HAP-1 (cell line): ENCODE measurements at regions not wholly inside any gene's neighbourhood (a gene's known extent, or its start where the extent isn't known, plus 50 kb on each side); places are given as distances from the start of the nearest gene placed in this dataset.
"Not testable (repeated sequence)": the region's sequence is repeated elsewhere in the genome, so short reads cannot be mapped to it uniquely, and the experiment has no call there.

Source experiments
- DNase-seq, 2 experiments: peaks; one replicate each; pipeline ENCODE4 v3.0.0-alpha.2; 2016 to 2020; ENCODE audit warnings: low spot score in 2 of 2
- H3K27me3 ChIP-seq: fragments of 250-450 bp; sonication (Bioruptor Pico); 2 replicates; pipeline ENCODE4 v1.5.1; 2020; ENCODE audit warnings: low read depth, mild to moderate bottlenecking, moderate library complexity
- H3K36me3 ChIP-seq: fragments of 250-450 bp; sonication (Bioruptor Pico); replicated peaks from 2 replicates; pipeline ENCODE4 v1.5.1; 2020; ENCODE audit warnings: mild to moderate bottlenecking
- H3K4me1 ChIP-seq: fragments of 250-450 bp; sonication (Bioruptor Pico); 2 replicates; pipeline ENCODE4 v1.5.1; 2020; ENCODE audit warnings: mild to moderate bottlenecking
- H3K4me3 ChIP-seq: fragments of 250-450 bp; sonication (Bioruptor Pico); 2 replicates; pipeline ENCODE4 v1.5.1; 2020; ENCODE audit warnings: mild to moderate bottlenecking, moderate library complexity
- H3K9me3 ChIP-seq: fragments of 250-450 bp; sonication (Bioruptor Pico); 2 replicates; pipeline ENCODE4 v1.5.1; 2020; ENCODE audit warnings: mild to moderate bottlenecking, moderate library complexity
- in situ Hi-C: fragments of 300-500 bp; cut with MboI; formaldehyde crosslinking; loops from 3 replicates; pipeline ENCODE4 v1.14.3; 2020; ENCODE audit warnings: low sequenced_read_pairs, inconsistent platforms, mixed read lengths

- H3K36me3 ChIP-seq, H3K27me3 ChIP-seq, in situ Hi-C loops, DNase-seq, H3K4me1 ChIP-seq, H3K4me3 ChIP-seq, H3K9me3 ChIP-seq: not testable (repeated sequence)
Measured at GRCh38 chr16:72729552-72729951, 318.4 kb downstream of the ZFHX3 start.

GRCh38 chr16:72728516-72728915, 319.4 kb downstream of the ZFHX3 start:
- H3K27me3 ChIP-seq = no peaks in the 10 kb centered on the region
- H3K4me1 ChIP-seq = peaks cover 2% of the 10 kb centered on the region; the same call in 1 of the 2 replicates
- in situ Hi-C loops = no loop called here
- DNase-seq = no peak
- H3K4me3 ChIP-seq = no peak overlapping the region
- no peaks in the 10 kb centered on the region for H3K36me3 ChIP-seq
- peaks cover 7% of the 10 kb centered on the region; the same call in 1 of the 2 replicates for H3K9me3 ChIP-seq

- no peaks in the 10 kb centered on the region for H3K36me3 ChIP-seq
- DNase-seq = no peak
- in situ Hi-C loops = no loop called here
Measured at GRCh38 chr16:72727565-72727964, 320.4 kb downstream of the ZFHX3 start.

GRCh38 chr16:72725643-72726042, 322.3 kb downstream of the ZFHX3 start:
- H3K27me3 ChIP-seq = no peaks in the 10 kb centered on the region
- H3K9me3 ChIP-seq = no peaks in the 10 kb centered on the region
- H3K36me3 ChIP-seq = no peaks in the 10 kb centered on the region
- no peak for DNase-seq
- H3K4me3 ChIP-seq = no peak overlapping the region
- peaks cover 21% of the 10 kb centered on the region for H3K4me1 ChIP-seq
- in situ Hi-C loops = no loop called here

More at GRCh38 chr16:72727565-72727964, 320.4 kb downstream of the ZFHX3 start:
- H3K9me3 ChIP-seq = peaks cover 3% of the 10 kb centered on the region; the same call in 1 of the 2 replicates
- peaks cover 12% of the 10 kb centered on the region for H3K4me1 ChIP-seq
- H3K27me3 ChIP-seq = no peaks in the 10 kb centered on the region
- no peak overlapping the region for H3K4me3 ChIP-seq

- Histone ChIP-seq H3K9me3 (no peaks in the 10 kb centered on the region), H3K4me3 (no peak overlapping the region), H3K4me1 (peaks cover 21% of the 10 kb centered on the region), H3K27me3 (no peaks in the 10 kb centered on the region), H3K36me3 (no peaks in the 10 kb centered on the region)
- no peak for DNase-seq
- in situ Hi-C loops = no loop called here
Measured at GRCh38 chr16:72723781-72724180, 324.1 kb downstream of the ZFHX3 start.

- in situ Hi-C loops = no loop called here
- H3K27me3 ChIP-seq = no peaks in the 10 kb centered on the region
- DNase-seq = peak; percentile 87
- no peaks in the 10 kb centered on the region for H3K9me3 ChIP-seq
- peaks cover 21% of the 10 kb centered on the region for H3K4me1 ChIP-seq
- no peak overlapping the region for H3K4me3 ChIP-seq
- H3K36me3 ChIP-seq = no peaks in the 10 kb centered on the region
Measured at GRCh38 chr16:72722552-72722951, 325.4 kb downstream of the ZFHX3 start.

- H3K4me1 ChIP-seq = peaks cover 21% of the 10 kb centered on the region
- peak; percentile 35 to 43 for DNase-seq
- no peaks in the 10 kb centered on the region for H3K36me3 ChIP-seq
- H3K9me3 ChIP-seq = no peaks in the 10 kb centered on the region
- H3K4me3 ChIP-seq = no peak overlapping the region
- in situ Hi-C loops = no loop called here
- no peaks in the 10 kb centered on the region for H3K27me3 ChIP-seq
Measured at GRCh38 chr16:72721981-72722380, 325.9 kb downstream of the ZFHX3 start.

- H3K27me3 ChIP-seq = no peaks in the 10 kb centered on the region
- peaks cover 7% of the 10 kb centered on the region; the same call in 1 of the 2 replicates for H3K9me3 ChIP-seq
- no peak overlapping the region for H3K4me3 ChIP-seq
- H3K36me3 ChIP-seq = no peaks in the 10 kb centered on the region; the same call in 1 of the 2 replicates
- in situ Hi-C loops = no loop called here
- no peak for DNase-seq
- H3K4me1 ChIP-seq = no peaks in the 10 kb centered on the region
Measured at GRCh38 chr16:72715267-72715666, 332.7 kb downstream of the ZFHX3 start.

- H3K27me3 ChIP-seq = no peaks in the 10 kb centered on the region
- in situ Hi-C loops = no loop called here
- H3K9me3 ChIP-seq = peaks cover 7% of the 10 kb centered on the region; the same call in 1 of the 2 replicates
- no peak for DNase-seq
- H3K36me3 ChIP-seq = no peaks in the 10 kb centered on the region; the same call in 1 of the 2 replicates
- H3K4me3 ChIP-seq = no peak overlapping the region
- H3K4me1 ChIP-seq = no peaks in the 10 kb centered on the region
Measured at GRCh38 chr16:72711823-72712222, 336.1 kb downstream of the ZFHX3 start.

- Histone ChIP-seq H3K4me3 (no peak overlapping the region), H3K9me3 (no peaks in the 10 kb centered on the region; the same call in 1 of the 2 replicates), H3K27me3 (no peaks in the 10 kb centered on the region), H3K4me1 (peaks cover 23% of the 10 kb centered on the region), H3K36me3 (no peaks in the 10 kb centered on the region)
- in situ Hi-C loops = no loop called here
- DNase-seq = no peak
Measured at GRCh38 chr16:72705801-72706200, 342.1 kb downstream of the ZFHX3 start.

- Histone ChIP-seq H3K4me3 (no peak overlapping the region), H3K4me1 (peaks cover 23% of the 10 kb centered on the region), H3K36me3 (no peaks in the 10 kb centered on the region), H3K27me3 (no peaks in the 10 kb centered on the region), H3K9me3 (no peaks in the 10 kb centered on the region)
- in situ Hi-C loops = no loop called here
- DNase-seq = peak in 1 of 2 experiments; percentile 85
Measured at GRCh38 chr16:72704746-72705372, 343.1 kb downstream of the ZFHX3 start.

GRCh38 chr16:72689851-72690250, 358.1 kb downstream of the ZFHX3 start:
- Histone ChIP-seq H3K27me3 (no peaks in the 10 kb centered on the region), H3K4me3 (no peak overlapping the region), H3K9me3 (no peaks in the 10 kb centered on the region), H3K36me3 (no peaks in the 10 kb centered on the region), H3K4me1 (no peaks in the 10 kb centered on the region)
- in situ Hi-C loops = no loop called here
- no peak for DNase-seq

GRCh38 chr16:72680732-72681131, 367.2 kb downstream of the ZFHX3 start:
- Histone ChIP-seq H3K4me3 (no peak overlapping the region), H3K27me3 (no peaks in the 10 kb centered on the region), H3K4me1 (no peaks in the 10 kb centered on the region), H3K36me3 (no peaks in the 10 kb centered on the region), H3K9me3 (no peaks in the 10 kb centered on the region)
- in situ Hi-C loops = no loop called here
- no peak for DNase-seq

GRCh38 chr16:72679856-72680255, 368.1 kb downstream of the ZFHX3 start:
- Histone ChIP-seq H3K36me3 (no peaks in the 10 kb centered on the region), H3K4me3 (no peak overlapping the region), H3K27me3 (no peaks in the 10 kb centered on the region), H3K9me3 (no peaks in the 10 kb centered on the region), H3K4me1 (no peaks in the 10 kb centered on the region)
- in situ Hi-C loops = no loop called here
- DNase-seq = no peak
